EL (cell line): ENCODE measurements at regions not wholly inside any gene's neighbourhood (a gene's known extent, or its start where the extent isn't known, plus 50 kb on each side); places are given as distances from the start of the nearest gene placed in this dataset.

Source experiments
- DNase-seq: peaks from one replicate; pipeline ENCODE4 v3.0.0-alpha.2; 2016

GRCh38 chr2:236857781-236858180 is 227.9 kb upstream of the COPS8 start:
- DNase-seq = no peak

- no peak for DNase-seq
Measured at GRCh38 chr2:236858661-236859060, 227.0 kb upstream of the COPS8 start.

- no peak for DNase-seq
Measured at GRCh38 chr2:236859908-236860307, 225.8 kb upstream of the COPS8 start.

GRCh38 chr2:236861196-236861875 is 224.4 kb upstream of the COPS8 start:
- DNase-seq = no peak

- no peak for DNase-seq
Measured at GRCh38 chr2:236861944-236862343, 223.7 kb upstream of the COPS8 start.

- no peak for DNase-seq
Measured at GRCh38 chr2:236862526-236862925, 223.2 kb upstream of the COPS8 start.

- DNase-seq = peak; percentile 94
Measured at GRCh38 chr2:236862961-236863728, 222.5 kb upstream of the COPS8 start.

GRCh38 chr2:236863729-236864126 is 222.0 kb upstream of the COPS8 start:
- no peak for DNase-seq

GRCh38 chr2:236865052-236865451 is 220.6 kb upstream of the COPS8 start:
- no peak for DNase-seq

- DNase-seq = no peak
Measured at GRCh38 chr2:236866542-236867340, 218.9 kb upstream of the COPS8 start.

- DNase-seq = peak; percentile 86
Measured at GRCh38 chr2:236867441-236868260, 218.0 kb upstream of the COPS8 start.

- no peak for DNase-seq
Measured at GRCh38 chr2:236870370-236870769, 215.3 kb upstream of the COPS8 start.

- DNase-seq = peak; percentile 97
Measured at GRCh38 chr2:236871500-236872001, 214.1 kb upstream of the COPS8 start.

- peak; percentile 6 for DNase-seq
Measured at GRCh38 chr2:236872015-236872414, 213.7 kb upstream of the COPS8 start.

GRCh38 chr2:236872981-236873380 is 212.7 kb upstream of the COPS8 start:
- no peak for DNase-seq

- DNase-seq = no peak
Measured at GRCh38 chr2:236873636-236874035, 212.1 kb upstream of the COPS8 start.

- no peak for DNase-seq
Measured at GRCh38 chr2:236874866-236875481, 210.7 kb upstream of the COPS8 start.

GRCh38 chr2:236875906-236876505 is 209.7 kb upstream of the COPS8 start:
- DNase-seq = no peak

GRCh38 chr2:236876642-236877041 is 209.0 kb upstream of the COPS8 start:
- DNase-seq = no peak

- no peak for DNase-seq
Measured at GRCh38 chr2:236877972-236878371, 207.7 kb upstream of the COPS8 start.

GRCh38 chr2:236879416-236879963 is 206.2 kb upstream of the COPS8 start:
- DNase-seq = no peak
